ENCODE measurements at regions not wholly inside any gene's neighbourhood (a gene's known extent, or its start where the extent isn't known, plus 50 kb on each side); places are given as distances from the start of the nearest gene placed in this dataset.

DNA sequence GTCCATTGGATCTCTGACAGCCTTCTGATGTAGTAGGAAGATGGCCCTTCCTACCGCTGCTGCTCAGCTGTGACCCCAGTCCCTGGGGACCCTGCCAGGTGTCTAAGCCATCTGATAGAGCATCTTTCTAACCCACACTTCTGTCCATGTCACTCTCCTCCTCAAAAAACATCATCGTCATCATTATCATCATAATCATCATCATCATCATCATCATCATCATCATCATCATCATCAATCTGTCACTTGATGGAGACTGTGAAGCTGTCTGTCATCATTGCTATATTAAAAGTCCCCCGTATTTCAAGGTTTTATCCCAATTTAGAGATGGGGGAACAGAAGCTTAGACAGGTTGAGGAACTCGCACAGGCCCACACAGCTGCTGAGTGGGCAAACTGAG, 75.1 kb upstream of the SLC6A11 start:
- no peak for TF ChIP-seq EP300 (IDR thresholded peaks at IDR 0.05; ENCODE audit: borderline replicate concordance)
- TF ChIP-seq YY1 (IDR thresholded peaks at IDR 0.05; ENCODE audit: low read depth) = no peak
- TF ChIP-seq, protein P1, sequence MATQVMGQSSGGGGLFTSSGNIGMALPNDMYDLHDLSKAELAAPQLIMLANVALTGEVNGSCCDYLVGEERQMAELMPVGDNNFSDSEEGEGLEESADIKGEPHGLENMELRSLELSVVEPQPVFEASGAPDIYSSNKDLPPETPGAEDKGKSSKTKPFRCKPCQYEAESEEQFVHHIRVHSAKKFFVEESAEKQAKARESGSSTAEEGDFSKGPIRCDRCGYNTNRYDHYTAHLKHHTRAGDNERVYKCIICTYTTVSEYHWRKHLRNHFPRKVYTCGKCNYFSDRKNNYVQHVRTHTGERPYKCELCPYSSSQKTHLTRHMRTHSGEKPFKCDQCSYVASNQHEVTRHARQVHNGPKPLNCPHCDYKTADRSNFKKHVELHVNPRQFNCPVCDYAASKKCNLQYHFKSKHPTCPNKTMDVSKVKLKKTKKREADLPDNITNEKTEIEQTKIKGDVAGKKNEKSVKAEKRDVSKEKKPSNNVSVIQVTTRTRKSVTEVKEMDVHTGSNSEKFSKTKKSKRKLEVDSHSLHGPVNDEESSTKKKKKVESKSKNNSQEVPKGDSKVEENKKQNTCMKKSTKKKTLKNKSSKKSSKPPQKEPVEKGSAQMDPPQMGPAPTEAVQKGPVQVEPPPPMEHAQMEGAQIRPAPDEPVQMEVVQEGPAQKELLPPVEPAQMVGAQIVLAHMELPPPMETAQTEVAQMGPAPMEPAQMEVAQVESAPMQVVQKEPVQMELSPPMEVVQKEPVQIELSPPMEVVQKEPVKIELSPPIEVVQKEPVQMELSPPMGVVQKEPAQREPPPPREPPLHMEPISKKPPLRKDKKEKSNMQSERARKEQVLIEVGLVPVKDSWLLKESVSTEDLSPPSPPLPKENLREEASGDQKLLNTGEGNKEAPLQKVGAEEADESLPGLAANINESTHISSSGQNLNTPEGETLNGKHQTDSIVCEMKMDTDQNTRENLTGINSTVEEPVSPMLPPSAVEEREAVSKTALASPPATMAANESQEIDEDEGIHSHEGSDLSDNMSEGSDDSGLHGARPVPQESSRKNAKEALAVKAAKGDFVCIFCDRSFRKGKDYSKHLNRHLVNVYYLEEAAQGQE (IDR thresholded peaks at IDR 0.05; ENCODE audit: low read depth) = no peak
- TF ChIP-seq MAX (IDR thresholded peaks at IDR 0.05) = no peak
- TF ChIP-seq NFIC (IDR thresholded peaks at IDR 0.05) = no peak
- no peak for TF ChIP-seq TAF1 (IDR thresholded peaks at IDR 0.05; ENCODE audit: low read depth)
